ENCODE measurements at regions not wholly inside any gene's neighbourhood (a gene's known extent, or its start where the extent isn't known, plus 50 kb on each side); places are given as distances from the start of the nearest gene placed in this dataset.

DNA sequence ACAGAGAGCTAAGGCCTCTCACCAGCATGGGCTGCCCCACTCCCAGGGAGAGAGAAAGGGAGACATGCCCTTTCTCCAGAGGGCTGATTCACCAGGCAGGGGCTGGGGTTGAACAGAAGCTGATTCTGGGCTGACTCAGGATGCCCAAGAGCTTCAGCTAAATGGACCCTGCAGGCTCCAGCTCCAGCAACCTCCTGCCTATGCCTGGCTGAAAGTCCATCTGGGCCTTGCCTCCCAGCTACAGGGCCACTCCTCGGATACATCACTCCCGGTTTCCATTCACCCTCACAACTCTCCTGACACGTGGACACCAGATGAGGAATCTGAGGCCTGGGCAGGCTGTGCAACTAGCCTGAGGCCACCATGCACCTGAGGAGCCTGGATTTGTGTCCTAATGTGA is 215.5 kb downstream of the BUD13 start:
- no peak for DNase-seq (ENCODE audit: low read depth)

DNA sequence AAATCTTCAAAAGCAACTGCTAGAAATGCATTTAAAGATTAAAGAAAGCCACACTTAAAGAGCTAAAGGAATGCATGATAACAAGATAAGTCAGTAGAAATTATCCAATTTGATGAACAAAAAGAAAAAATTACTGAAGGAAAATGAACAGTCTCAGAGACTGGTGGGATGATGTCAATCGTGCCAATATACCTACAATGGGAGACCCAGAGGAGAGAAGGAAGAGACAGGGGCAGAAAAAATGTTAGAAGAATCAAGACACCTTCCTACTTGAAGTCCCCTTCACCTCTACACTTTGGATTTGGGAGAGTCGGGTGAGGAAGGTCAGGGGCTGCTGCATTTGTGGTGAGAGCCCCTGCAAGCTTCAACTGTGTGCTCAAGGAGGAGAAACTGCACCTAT is 216.3 kb downstream of the BUD13 start:
- no peak for DNase-seq (ENCODE audit: low read depth)

DNA sequence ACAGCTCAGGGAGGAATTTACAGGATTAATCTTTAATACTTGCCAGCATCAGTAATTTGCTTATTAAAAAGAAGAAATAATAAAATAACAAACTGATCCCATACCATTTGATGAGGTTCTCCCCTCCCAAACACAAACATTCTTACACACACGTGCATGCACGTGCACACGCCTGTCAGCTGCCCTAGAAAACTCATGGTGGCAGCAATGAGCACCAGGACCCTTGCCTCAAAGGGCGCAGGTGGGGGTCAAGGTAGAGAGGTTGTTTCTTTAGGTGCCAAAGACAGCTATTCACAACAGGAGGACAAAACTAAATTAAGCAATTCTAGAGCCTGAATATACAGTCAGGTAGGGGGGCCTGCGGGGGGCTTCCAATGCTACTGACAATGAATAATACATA is 219.3 kb downstream of the BUD13 start:
- no peak for DNase-seq (ENCODE audit: low read depth)

DNA sequence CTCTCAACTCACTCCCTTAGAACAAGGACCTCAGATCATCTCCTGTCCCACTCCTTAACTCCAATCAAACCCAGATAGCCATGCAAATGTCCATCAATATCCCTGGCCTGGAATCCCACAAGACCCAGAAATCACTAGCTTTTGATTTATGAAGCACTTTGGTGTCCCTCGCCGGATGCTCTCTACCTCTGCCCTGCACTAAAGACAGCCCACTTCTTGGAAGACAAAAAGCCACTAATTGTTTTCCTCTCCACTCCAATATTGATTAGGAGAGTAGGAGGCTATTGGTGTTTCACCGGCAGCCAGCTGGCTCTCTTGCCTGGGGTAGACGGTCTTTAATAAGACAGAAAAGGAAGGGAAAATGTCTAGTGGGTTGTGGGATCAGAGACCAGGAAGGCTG is 221.2 kb downstream of the BUD13 start:
- no peak for DNase-seq (ENCODE audit: low read depth)

DNA sequence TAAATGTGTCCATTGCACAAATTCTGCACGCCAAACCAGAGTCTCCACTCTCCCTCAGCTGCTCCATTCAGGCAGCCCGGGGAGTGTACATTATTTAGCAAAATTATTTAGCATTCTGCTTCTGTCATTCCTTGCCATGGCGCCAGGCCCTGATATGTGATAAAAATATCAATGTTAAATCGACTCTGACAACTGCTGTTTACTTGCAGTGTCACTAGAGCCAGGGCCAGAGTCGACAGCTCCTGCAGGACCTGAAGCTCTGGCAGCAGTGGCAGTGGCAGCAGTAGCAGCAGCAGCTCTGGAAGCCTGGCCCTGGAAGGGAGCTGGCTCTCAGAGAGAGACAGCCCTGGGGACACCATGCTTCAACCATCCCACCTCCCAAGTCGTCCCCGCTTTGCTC is 224.5 kb downstream of the BUD13 start:
- no peak for DNase-seq (ENCODE audit: low read depth)

DNA sequence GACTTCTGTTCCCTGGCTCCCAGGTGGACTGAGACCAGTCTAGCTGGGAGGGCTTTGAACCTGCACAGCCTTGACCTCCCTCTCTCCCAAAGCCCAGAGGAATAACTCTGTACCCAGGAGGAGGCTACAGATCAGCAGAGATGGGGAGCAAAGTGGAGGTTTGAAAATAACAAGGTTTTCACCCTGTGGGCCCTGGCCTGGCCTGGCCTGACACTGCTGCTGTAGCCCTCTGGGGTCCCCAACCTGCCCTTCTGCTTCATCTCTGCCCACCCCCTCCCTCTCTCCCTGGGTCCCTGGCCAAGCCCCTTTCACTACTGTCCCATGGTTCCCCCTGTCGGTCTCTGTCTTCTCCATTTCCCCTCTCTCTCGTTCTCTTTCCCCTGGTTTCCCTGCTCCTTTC is 225.2 kb downstream of the BUD13 start:
- DNase-seq (ENCODE audit: low read depth), result no peak

DNA sequence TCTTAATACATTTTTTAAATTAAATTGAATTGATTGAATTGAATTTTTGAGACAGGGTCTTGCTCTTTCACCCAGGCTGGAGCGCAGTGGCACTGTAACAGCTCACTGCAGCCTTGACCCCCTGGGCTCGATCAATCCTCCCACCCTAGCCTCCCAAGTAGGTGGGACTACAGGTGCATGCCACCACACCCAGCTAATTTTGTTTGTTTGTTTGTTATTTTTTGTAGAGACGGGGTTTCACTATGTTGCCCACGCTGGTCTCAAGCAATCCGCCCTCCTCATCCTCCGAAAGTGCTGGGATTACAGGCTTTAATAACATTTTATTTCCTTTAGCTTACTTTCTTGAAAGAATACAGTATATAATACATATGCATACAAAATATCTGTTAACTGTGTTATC is 226.9 kb downstream of the BUD13 start:
- no peak for DNase-seq (ENCODE audit: low read depth)

DNA sequence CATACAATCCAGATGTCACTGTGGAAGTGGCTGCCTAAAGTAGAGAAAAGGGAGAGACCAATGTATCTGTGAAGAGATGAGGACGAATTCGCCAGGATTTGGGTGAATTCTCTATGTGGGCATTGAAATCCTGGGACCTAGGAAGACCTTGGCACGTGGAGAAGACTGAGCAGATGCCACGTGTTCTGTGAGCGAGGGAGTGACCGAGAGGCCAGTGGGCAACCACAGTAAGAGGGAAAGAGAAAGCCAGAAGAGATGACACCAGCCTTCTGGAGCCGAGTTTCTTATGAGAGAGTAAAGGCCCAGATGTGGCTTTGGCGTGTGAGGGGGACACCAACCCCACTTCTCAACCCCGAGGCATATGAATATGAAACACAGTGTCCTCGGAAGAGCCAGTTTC is 228.1 kb downstream of the BUD13 start:
- no peak for DNase-seq (ENCODE audit: low read depth)

DNA sequence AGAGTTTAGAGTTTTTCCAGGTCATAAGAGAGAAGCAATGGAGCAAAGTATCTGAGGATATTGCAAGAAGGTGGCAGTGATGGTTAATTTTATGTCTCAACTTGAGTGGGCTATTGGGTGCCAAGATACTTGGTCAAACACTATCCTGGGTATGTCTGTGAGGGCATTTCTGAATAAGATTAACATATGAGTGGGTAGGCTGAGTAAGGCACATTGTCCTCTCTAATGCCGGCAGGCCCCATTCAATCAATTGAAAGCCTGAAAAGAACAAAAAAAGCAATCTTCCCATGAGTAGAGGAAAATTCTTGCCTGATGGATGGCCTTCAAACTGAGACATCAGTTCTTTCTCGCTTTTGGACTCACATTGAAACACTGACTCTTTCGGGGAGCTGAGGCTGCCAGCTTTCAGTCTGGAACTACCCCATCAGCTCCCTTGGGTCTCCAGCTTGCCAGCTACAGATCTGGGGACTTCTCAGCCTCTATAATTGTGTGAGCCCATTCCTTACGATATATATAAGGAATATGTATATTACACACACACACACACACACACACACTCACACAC is 228.8 kb downstream of the BUD13 start:
- no peak for DNase-seq (ENCODE audit: low read depth)

DNA sequence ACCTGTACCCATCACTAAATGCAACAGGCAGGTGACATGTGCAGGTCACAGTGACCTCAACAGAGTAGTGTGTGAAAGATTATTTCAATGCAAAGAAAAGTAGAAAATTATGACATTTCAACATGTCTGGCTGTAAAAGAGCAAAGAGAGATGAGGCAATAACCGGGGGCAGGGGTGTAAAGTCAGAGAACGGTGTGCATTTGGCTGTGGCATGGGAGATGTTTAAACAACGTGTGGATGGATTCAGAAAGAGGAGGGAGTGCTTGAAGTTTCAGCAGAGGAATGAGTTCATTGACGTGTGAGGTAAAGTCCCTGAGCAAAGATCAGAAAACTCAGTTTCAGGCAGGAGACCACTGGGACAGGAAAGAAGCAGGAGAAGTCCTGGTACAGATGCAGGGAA is 229.7 kb downstream of the BUD13 start:
- no peak for DNase-seq (ENCODE audit: low read depth)

DNA sequence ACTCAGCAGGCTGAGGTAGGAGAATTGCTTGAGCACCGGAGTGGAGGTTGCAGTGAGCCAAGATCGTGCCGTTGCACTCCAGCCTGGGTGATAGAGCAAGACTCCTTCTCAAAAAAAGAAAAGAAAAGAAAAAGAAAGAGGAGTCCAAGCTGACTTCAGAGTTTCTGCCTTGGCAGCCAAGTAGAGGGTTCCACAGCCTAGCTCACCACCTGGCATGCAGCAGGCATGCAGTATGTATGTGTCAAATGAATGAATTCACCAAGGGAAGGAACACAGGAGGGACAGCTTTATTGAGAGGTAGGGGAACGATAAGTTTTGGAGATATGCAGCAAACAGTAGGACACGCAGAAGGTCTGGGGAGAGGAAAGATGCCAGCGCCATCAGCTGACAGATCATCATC is 230.4 kb downstream of the BUD13 start:
- no peak for DNase-seq (ENCODE audit: low read depth)

DNA sequence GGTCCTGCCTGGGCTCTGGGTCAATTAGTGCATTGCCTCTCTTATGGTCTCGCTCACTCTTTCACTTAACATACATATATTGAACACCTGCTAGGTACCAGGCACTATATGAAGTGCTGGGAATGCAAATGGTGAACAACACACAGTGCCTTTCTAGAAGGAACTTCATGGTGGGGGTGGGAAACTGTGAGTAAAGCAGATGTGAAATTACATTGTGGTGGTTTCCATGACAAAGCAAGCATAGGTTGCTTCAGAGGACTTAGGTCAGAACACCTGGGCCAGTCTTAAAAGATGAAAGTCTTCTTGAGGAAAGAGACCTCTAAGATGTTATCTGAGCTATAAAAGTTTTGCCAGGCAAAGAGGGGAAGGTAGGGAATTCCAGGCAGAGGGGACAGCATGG is 231.3 kb downstream of the BUD13 start:
- DNase-seq (ENCODE audit: low read depth), result no peak

DNA sequence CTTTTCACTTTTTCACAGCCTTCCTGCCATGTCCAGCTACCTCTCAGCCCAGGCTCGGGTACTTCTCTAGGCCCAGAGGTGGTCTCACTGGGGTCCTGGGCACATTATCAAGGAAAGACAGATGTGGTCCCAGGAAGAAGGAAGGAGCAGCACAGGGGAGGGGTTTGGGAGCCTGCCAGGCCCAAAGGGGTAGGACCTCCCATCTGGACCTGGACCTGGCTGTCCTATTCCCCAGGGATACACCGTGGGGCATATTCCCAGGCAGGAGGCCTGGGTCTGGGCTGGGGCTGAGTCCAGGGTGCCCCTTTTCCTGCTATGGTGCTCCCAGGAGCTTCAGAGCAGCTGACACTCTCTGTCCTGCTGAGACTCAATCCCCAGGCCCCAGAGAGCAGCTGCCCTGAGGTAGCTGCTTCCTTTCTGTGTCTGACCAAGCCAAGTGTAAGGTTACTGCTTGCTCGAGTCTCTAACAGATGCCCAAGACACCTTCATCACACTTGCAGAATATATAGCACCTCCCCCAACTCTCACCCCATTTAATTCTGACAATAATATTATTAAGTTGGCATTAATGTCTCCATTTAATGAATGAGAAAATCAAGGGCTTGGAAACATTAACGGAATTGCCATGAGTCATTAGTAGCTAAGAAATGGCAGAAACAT is 232.0 kb downstream of the BUD13 start:
- no peak for DNase-seq (ENCODE audit: low read depth)

DNA sequence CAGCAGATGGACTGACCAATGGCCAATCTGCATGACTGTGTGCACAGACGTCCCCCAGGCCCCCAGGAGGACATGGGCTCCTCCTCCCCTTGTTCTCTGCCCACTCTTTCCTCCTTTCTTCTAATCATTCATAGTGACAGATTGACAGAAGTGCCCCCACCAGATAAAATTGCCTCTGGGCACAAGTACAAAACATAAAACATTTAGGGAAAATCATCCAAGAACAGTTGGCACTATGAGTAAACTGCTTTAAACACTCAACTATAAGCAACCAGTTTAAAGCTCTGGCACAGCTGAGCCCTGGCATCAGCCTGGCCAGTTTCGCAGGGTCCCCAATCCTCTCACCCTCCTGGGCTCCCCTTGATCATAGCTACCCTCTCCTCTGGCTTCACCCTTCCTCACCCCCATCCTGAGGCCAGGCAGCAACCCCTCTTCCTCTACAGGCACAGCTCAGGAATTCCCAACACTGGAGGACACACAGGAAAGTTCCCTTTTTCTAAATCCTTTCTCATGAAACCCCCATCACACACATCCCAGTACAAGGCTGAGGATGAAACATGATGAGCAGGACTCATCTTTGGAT is 232.9 kb downstream of the BUD13 start:
- DNase-seq (ENCODE audit: low read depth), result no peak

DNA sequence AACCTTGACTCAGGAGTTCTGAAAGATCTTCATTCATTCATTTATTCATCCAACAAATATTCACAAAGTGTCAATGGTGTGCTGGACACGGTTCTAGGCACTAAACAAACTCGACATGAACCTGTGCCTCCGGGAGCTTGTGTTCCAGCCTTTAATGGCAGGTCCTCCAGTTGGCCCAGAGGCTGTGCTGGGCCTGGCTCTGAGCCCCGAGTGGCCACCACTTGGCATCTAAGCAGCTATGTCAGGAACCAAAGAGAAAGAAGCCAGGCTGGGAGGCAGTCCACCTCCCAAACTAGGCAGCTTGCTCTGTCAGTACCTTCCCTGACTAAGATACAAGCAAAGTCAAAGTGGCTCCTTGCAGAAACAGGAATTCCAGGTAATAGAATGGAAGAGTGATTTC is 233.6 kb downstream of the BUD13 start:
- DNase-seq (ENCODE audit: low read depth), result no peak

DNA sequence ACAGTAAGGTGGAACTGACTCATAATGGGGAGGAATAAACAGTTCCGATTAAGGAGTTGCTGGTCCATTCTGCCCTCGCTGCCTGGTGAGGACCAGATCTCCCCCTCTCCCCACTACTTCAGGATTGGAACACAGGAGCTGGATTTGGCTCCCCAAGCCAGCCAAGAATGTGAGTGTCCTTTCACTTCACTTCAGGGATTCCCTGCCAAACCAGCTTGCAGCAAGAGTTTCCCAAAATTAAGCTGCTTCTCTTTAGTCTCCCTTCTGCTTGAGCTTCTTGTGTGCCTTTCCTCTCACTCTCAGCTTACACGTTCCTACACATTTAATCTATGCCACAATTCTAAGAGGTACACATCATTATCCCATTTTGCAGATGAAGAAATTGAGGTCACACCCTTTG is 234.1 kb downstream of the BUD13 start:
- DNase-seq (ENCODE audit: low read depth), result no peak

DNA sequence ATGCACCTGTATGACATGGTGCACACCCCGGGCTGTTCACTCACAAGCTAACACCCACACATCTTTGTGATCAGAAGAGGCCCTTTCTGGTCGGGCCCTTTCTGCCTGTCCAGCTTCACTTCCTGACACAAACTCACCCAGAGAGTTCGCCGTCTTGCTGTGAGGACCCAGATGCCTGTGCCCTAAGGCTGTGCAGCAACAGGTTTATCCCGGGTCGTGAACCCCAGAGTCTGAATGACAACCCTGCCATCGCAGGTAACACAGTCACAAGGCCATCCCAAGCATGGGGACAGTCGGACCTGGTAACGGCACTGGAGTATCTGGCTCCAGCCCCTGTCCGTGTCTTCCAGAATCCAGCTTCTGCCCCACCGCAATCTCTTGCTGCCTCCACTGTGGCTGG is 235.1 kb downstream of the BUD13 start:
- no peak for DNase-seq (ENCODE audit: low read depth)

DNA sequence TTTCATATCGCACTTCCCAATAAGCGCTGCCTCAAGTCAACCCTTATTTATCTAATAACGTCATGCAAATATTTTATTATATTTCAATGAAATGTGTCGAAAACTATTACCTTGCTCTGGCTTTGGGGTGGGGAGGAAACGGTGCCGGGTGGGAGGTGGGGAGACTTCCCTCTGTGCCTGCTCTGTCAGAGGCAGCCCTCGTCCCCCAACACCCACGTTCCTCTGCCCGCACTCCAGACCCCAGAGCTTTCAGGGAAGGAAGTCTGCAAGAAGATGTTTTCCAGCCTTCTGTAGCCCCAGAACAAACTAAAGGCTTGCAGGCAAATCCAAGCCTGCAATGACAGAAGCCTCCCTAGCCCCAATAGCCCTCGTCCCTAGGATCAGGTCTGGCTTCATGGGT is 235.7 kb downstream of the BUD13 start:
- DNase-seq (ENCODE audit: low read depth), result no peak

DNA sequence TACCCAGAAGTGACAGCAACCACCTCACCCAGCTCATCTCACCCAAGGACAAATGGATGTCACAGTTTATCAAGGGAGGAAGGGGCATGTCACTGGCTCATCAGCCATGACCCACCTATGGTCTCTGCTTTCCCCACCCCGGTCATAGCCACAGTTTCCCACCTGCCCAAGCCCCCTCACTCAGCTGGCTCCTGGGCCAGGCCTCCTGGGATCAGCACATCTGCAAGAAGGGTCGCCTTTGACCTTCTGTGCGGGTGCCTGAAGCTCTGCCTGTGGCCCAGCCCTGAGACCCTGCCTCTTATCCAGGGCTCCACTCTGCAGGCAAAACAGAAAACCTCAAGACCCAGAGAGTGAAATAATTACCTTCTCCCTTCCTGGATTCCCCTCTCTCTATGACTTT is 236.4 kb downstream of the BUD13 start:
- DNase-seq (ENCODE audit: low read depth), result no peak

DNA sequence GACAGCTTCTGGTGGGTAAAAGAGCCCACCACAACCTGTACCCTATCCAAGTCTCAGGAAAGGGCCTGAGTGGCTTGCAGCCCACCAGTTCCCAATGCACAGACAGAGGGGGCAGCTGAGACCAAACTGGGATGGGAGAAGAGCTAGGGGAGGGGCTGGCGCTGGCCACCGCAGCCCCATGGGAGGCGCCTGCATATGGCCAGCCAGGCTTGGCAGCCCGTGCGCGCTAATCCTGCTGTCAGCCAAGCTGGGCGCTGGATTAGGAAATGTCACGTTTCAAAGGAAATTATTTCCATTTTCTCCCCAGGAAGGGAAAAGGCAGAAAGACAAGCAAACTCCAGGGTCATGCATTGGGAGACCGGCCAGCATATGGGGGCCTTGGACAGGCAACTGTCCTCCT is 236.8 kb downstream of the BUD13 start:
- no peak for DNase-seq (ENCODE audit: low read depth)

DNA sequence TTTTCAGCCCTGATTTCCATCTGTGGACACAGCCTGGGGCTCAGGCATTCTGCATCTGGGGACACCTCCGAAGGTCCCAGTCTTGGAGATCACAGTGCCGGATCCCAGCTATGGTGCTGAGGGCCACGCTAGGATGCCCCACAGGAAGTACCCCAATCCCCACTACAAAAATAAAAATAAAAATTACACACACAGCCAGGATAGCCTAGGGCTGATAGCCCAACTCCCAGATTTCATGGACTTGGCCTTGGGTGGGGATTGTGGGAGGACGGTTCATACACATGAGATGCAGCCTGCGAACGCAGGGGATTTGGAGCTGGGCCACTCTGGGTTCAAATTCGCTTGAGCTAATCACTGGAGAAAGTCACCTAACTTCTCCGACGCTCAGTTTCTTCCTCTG is 237.7 kb downstream of the BUD13 start:
- DNase-seq (ENCODE audit: low read depth), result no peak

DNA sequence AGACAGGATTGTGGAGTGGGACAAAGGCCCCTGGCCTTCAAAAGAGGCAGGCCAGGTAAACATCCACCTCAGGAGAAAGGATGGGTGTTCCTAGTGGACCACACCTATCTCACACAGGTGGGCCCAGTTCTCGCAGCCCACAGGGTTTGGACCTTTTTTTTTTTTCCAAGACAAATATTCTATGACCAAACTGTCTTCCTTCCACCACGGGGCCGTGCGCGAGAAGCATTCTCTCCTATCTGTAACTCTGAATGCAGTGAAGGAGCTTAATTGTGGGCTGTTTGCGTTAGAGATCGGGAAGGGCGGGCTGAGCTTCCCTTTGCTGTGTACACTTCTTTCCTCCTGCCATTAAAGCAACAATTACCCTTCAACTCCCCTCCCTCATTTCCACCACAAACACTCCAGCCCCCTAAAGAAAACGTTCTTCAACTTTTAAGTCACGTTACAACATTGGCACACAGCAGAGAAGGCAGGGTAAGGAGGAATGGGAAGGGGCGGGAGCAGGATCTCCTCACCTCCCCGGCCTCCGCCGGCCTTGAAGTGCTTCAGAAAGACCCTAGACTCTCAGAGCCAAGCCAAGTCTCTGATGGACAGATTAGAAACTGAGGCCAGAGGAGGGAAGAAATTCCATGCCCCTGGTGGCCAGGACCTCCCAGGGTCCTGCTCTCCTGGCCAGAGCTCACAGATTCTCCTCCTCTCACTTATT is 238.4 kb downstream of the BUD13 start:
- DNase-seq (ENCODE audit: low read depth), result no peak

DNA sequence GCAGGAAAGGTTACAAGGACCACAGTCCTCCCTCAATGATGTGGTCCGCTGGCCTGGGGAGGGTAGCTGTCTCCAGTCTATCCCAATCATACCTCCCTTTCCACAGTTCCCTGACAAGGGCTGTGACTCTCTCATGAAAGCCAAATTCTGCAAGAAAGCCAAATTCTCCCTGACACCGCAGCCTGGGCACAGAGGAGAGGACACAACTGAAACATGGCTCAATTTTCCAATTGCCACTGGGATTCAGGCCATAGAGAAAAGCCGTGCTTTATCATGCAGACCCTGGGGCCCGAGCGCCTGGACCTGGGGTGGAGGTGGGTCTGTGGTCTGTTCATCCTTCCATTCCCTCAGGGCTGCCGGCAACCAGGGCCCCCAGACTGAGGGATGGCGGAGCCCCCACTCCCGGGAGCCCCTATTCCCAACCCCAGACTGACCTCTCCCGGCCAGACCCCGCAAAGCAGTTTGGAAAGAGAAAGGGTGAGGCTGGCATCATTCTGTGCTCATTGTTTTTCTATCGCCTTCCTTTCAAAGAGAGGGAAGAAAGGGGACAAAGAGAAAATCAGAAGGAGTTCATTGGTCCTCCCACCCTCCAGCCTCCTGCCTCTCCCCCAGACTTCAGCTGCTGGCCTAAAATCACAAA is 239.5 kb downstream of the BUD13 start:
- no peak for DNase-seq (ENCODE audit: low read depth)

Measured in activated T-cell treated with anti-CD3 and anti-CD28 coated beads for 24 hours (primary cell).